GM21381 (cell line): ENCODE measurements at regions not wholly inside any gene's neighbourhood (a gene's known extent, or its start where the extent isn't known, plus 50 kb on each side); places are given as distances from the start of the nearest gene placed in this dataset.
"Not testable (repeated sequence)": the region's sequence is repeated elsewhere in the genome, so short reads cannot be mapped to it uniquely, and the experiment has no call there.

Source experiments
- ATAC-seq: cut with Tn5 transposase; IDR thresholded peaks from one replicate; pipeline ENCODE4 v1.9.1; 2021; ENCODE audit warnings: mild to moderate bottlenecking, moderate library complexity; ENCODE audit not compliant: unreplicated experiment

- ATAC-seq: no peak
Measured at GRCh38 chr1:57616921-57617320, 193.1 kb upstream of the DAB1 start.

- ATAC-seq: no peak
Measured at GRCh38 chr1:57615956-57616355, 192.1 kb upstream of the DAB1 start.

- ATAC-seq: no peak
Measured at GRCh38 chr1:57612833-57613232, 189.0 kb upstream of the DAB1 start.

- ATAC-seq: no peak
Measured at GRCh38 chr1:57605933-57606332, 182.1 kb upstream of the DAB1 start.

- no peak for ATAC-seq
Measured at GRCh38 chr1:57603696-57604095, 179.8 kb upstream of the DAB1 start.

- no peak for ATAC-seq
Measured at GRCh38 chr1:57600424-57600823, 176.6 kb upstream of the DAB1 start.

- ATAC-seq: no peak
Measured at GRCh38 chr1:57599236-57599994, 175.6 kb upstream of the DAB1 start.

GRCh38 chr1:57597036-57597435, 173.2 kb upstream of the DAB1 start:
- no peak for ATAC-seq

GRCh38 chr1:57594002-57594401, 170.1 kb upstream of the DAB1 start:
- no peak for ATAC-seq

GRCh38 chr1:57591842-57592241, 168.0 kb upstream of the DAB1 start:
- ATAC-seq: no peak

GRCh38 chr1:57590978-57591377, 167.1 kb upstream of the DAB1 start:
- no peak for ATAC-seq

GRCh38 chr1:57586842-57587241, 163.0 kb upstream of the DAB1 start:
- no peak for ATAC-seq

GRCh38 chr1:57578680-57579079, 154.8 kb upstream of the DAB1 start:
- ATAC-seq: no peak

GRCh38 chr1:57578099-57578498, 154.2 kb upstream of the DAB1 start:
- ATAC-seq: no peak

GRCh38 chr1:57576756-57577155, 152.9 kb upstream of the DAB1 start:
- ATAC-seq: no peak

GRCh38 chr1:57572016-57572415, 148.2 kb upstream of the DAB1 start:
- no peak for ATAC-seq

GRCh38 chr1:57558066-57558465, 134.2 kb upstream of the DAB1 start:
- ATAC-seq: not testable (repeated sequence)

GRCh38 chr1:57553666-57554065, 129.8 kb upstream of the DAB1 start:
- no peak for ATAC-seq

GRCh38 chr1:57551476-57551875, 127.6 kb upstream of the DAB1 start:
- no peak for ATAC-seq

GRCh38 chr1:57550092-57550491, 126.2 kb upstream of the DAB1 start:
- peak; percentile 64 for ATAC-seq

- no peak for ATAC-seq
Measured at GRCh38 chr1:57549300-57549699, 125.4 kb upstream of the DAB1 start.

- ATAC-seq: no peak
Measured at GRCh38 chr1:57546549-57547330, 122.9 kb upstream of the DAB1 start.
